Fibroblast of upper back skin (primary cell): ENCODE measurements at regions not wholly inside any gene's neighbourhood (a gene's known extent, or its start where the extent isn't known, plus 50 kb on each side); places are given as distances from the start of the nearest gene placed in this dataset.

ENCODE experiments used
- DNase-seq: peaks from one replicate; pipeline ENCODE4 v3.0.0-alpha.2; 2013

GRCh38 chr14:66434464-66434863 lies 51.7 kb upstream of the CCDC196 start:
- DNase-seq = no peak

GRCh38 chr14:66435683-66436082 lies 50.5 kb upstream of the CCDC196 start:
- no peak for DNase-seq
